IMR-90 (cell line): ENCODE measurements at regions not wholly inside any gene's neighbourhood (a gene's known extent, or its start where the extent isn't known, plus 50 kb on each side); places are given as distances from the start of the nearest gene placed in this dataset.

Experiments used
- ATAC-seq: fragments of 200-7000 bp; cut with Tn5 transposase; 2 replicates; pipeline ENCODE4 v1.9.1; 2020; ENCODE audit warnings: low read depth, mild to moderate bottlenecking, moderate library complexity
- BruUV-seq: library from RNA; stranded (reverse); fragments of 400-500 nt; replicated peaks from 2 replicates; lab custom pipeline; 2021; lab: Mats Ljungman, UMichigan
- CTCF ChIA-PET: fragments of 300-600 bp; formaldehyde crosslinking; extraction: SDS; loops from one replicate; lab custom pipeline; 2021; ENCODE audit warnings: antibody characterized with exemption; lab: Yijun Ruan, JAX
- POLR2A ChIA-PET: fragments of 300-600 bp; sonication (Branson Sonifier 250); formaldehyde crosslinking; loops from one replicate; lab custom pipeline; 2022; ENCODE audit warnings: antibody characterized with exemption; ENCODE audit not compliant: unreplicated experiment; lab: Charles Lee
- DNase-seq: peaks from one replicate; pipeline ENCODE4 v3.0.0; 2013
- H2AFZ ChIP-seq: replicated peaks from 2 replicates; pipeline ENCODE3; 2013; ENCODE audit warnings: low read length, mild to moderate bottlenecking; ENCODE audit not compliant: poor library complexity
- H2AK5ac ChIP-seq: 2 replicates; pipeline ENCODE4 v1.6.1; 2013; ENCODE audit warnings: low read depth, low read length, inconsistent platforms
- H2AK9ac ChIP-seq: replicated peaks from 2 replicates; pipeline ENCODE3; 2013; ENCODE audit warnings: mild to moderate bottlenecking, low read depth, low read length, moderate library complexity; ENCODE audit not compliant: poor library complexity
- H2BK120ac ChIP-seq: 2 replicates; pipeline ENCODE4 v1.6.1; 2013; ENCODE audit warnings: low read depth, low read length, inconsistent platforms
- H2BK15ac ChIP-seq: 3 replicates; pipeline ENCODE4 v1.6.1; 2013; ENCODE audit warnings: low read depth, low read length, inconsistent platforms
- H2BK20ac ChIP-seq: 2 replicates; pipeline ENCODE4 v1.6.1; 2013; ENCODE audit warnings: low read depth, mild to moderate bottlenecking, inconsistent platforms, low read length, moderate library complexity
- H2BK5ac ChIP-seq: 2 replicates; pipeline ENCODE4 v1.6.1; 2013; ENCODE audit warnings: mild to moderate bottlenecking, low read depth, low read length, inconsistent platforms; ENCODE audit not compliant: poor library complexity, severe bottlenecking
- H3K14ac ChIP-seq: replicated peaks from 2 replicates; pipeline ENCODE4 v1.6.1; 2013; ENCODE audit warnings: low read depth, low read length, inconsistent platforms
- H3K18ac ChIP-seq: 2 replicates; pipeline ENCODE4 v1.6.1; 2013; ENCODE audit warnings: low read depth, low read length, control low read depth
- H3K23ac ChIP-seq: 2 replicates; pipeline ENCODE4 v1.6.1; 2013; ENCODE audit warnings: low read depth, low read length, inconsistent platforms
- H3K27ac ChIP-seq: 2 replicates; pipeline ENCODE4 v1.5.1; 2013; ENCODE audit warnings: mild to moderate bottlenecking, control low read depth, low read length; ENCODE audit not compliant: insufficient read depth
- H3K27me3 ChIP-seq: 2 replicates; pipeline ENCODE4 v1.6.1; 2013; ENCODE audit warnings: low read length; ENCODE audit not compliant: control insufficient read depth, insufficient read depth
- H3K36me3 ChIP-seq: 2 replicates; pipeline ENCODE4 v1.6.1; 2013; ENCODE audit warnings: low read length, mixed read lengths; ENCODE audit not compliant: control insufficient read depth, insufficient read depth
- H3K4ac ChIP-seq: 2 replicates; pipeline ENCODE4 v1.6.1; 2013; ENCODE audit warnings: low read depth, low read length, inconsistent platforms
- H3K4me1 ChIP-seq: 2 replicates; pipeline ENCODE4 v1.6.1; 2013; ENCODE audit warnings: low read length, mixed read lengths; ENCODE audit not compliant: control insufficient read depth, insufficient read depth
- H3K4me2 ChIP-seq: 2 replicates; pipeline ENCODE4 v1.6.1; 2013; ENCODE audit warnings: low read depth, mild to moderate bottlenecking, control low read depth, low read length, moderate library complexity
- H3K4me3 ChIP-seq: 2 replicates; pipeline ENCODE4 v1.5.1; 2013; ENCODE audit warnings: low read depth, mild to moderate bottlenecking, control low read depth, low read length, moderate library complexity; ENCODE audit not compliant: insufficient read depth
- H3K56ac ChIP-seq: 2 replicates; pipeline ENCODE4 v1.6.1; 2013; ENCODE audit warnings: low read length, inconsistent platforms; ENCODE audit not compliant: insufficient read depth; ENCODE audit errors: extremely low read depth
- H3K79me1 ChIP-seq, 2 experiments: 2 replicates each; pipeline ENCODE4 v1.6.1; 2013; ENCODE audit warnings: low read length in 2 of 2, inconsistent platforms in 1 of 2, low read depth in 1 of 2
- H3K9ac ChIP-seq: 2 replicates; pipeline ENCODE4 v1.6.1; 2013; ENCODE audit warnings: low read depth, low read length, control low read depth
- H3K9me1 ChIP-seq: 2 replicates; pipeline ENCODE4 v1.6.1; 2013; ENCODE audit warnings: low read length, inconsistent platforms; ENCODE audit not compliant: insufficient read depth
- H3K9me3 ChIP-seq: 2 replicates; pipeline ENCODE4 v1.6.1; 2013; ENCODE audit warnings: low read length; ENCODE audit not compliant: control insufficient read depth, insufficient read depth
- H4K20me1 ChIP-seq: 2 replicates; pipeline ENCODE4 v1.6.1; 2013; ENCODE audit warnings: low read length, inconsistent platforms; ENCODE audit not compliant: insufficient read depth
- H4K5ac ChIP-seq: 2 replicates; pipeline ENCODE4 v1.6.1; 2013; ENCODE audit warnings: mild to moderate bottlenecking, low read depth, low read length, control low read depth
- H4K8ac ChIP-seq, 2 experiments: 2 replicates each; pipeline ENCODE4 v1.6.1; 2013; ENCODE audit warnings: low read depth in 2 of 2, low read length in 2 of 2, control low read depth in 1 of 2, inconsistent platforms in 1 of 2
- H4K91ac ChIP-seq: 2 replicates; pipeline ENCODE4 v1.6.1; 2013; ENCODE audit warnings: low read depth, low read length, inconsistent platforms; ENCODE audit not compliant: insufficient read depth
- CEBPB ChIP-seq: IDR thresholded peaks from 2 replicates; pipeline ENCODE4 v1.6.1; 2012; ENCODE audit warnings: low read depth, low read length, improper control_type of control experiment
- CHD1 ChIP-seq: IDR thresholded peaks from 2 replicates; pipeline ENCODE4 v1.6.1; 2012; ENCODE audit warnings: low read depth, low read length, improper control_type of control experiment
- CTCF ChIP-seq: conservative IDR thresholded peaks from 2 replicates; pipeline ENCODE4 v1.5.1; 2012; ENCODE audit warnings: mild to moderate bottlenecking, low read depth, low read length, improper control_type of control experiment
- ELK1 ChIP-seq: fragments of 150-350 bp; IDR thresholded peaks from 2 replicates; pipeline ENCODE4 v1.6.1; 2016; ENCODE audit warnings: low read depth, mild to moderate bottlenecking, low read length, moderate library complexity, borderline replicate concordance
- FOS ChIP-seq: fragments of 150-350 bp; IDR thresholded peaks from 2 replicates; pipeline ENCODE4 v1.6.1; 2016; ENCODE audit warnings: low read depth, low read length
- MAFK ChIP-seq: IDR thresholded peaks from 2 replicates; pipeline ENCODE4 v1.6.1; 2012; ENCODE audit warnings: low read depth, low read length, improper control_type of control experiment
- MAZ ChIP-seq: IDR thresholded peaks from 2 replicates; pipeline ENCODE4 v1.6.1; 2012; ENCODE audit warnings: low read depth, mild to moderate bottlenecking, low read length, improper control_type of control experiment, moderate library complexity, borderline replicate concordance
- MXI1 ChIP-seq: IDR thresholded peaks from 2 replicates; pipeline ENCODE4 v1.6.1; 2012; ENCODE audit warnings: low read depth, mild to moderate bottlenecking, low read length, moderate library complexity, borderline replicate concordance
- NFE2L2 ChIP-seq: fragments of 150-350 bp; IDR thresholded peaks from 2 replicates; pipeline ENCODE4 v1.6.1; 2016; ENCODE audit warnings: low read depth, mild to moderate bottlenecking, low read length
- POLR2A ChIP-seq: IDR thresholded peaks from 2 replicates; pipeline ENCODE4 v1.6.1; 2012; ENCODE audit warnings: mild to moderate bottlenecking, low read depth, low read length
- RAD21 ChIP-seq: IDR thresholded peaks from 2 replicates; pipeline ENCODE4 v1.6.1; 2012; ENCODE audit warnings: low read length, improper control_type of control experiment
- RCOR1 ChIP-seq: IDR thresholded peaks from 2 replicates; pipeline ENCODE4 v1.6.1; 2012; ENCODE audit warnings: mild to moderate bottlenecking, low read length, improper control_type of control experiment; ENCODE audit not compliant: insufficient replicate concordance
- RFX5 ChIP-seq: IDR thresholded peaks from 2 replicates; pipeline ENCODE4 v1.8.0; 2012; ENCODE audit warnings: low read depth, mild to moderate bottlenecking, low read length, moderate library complexity
- SMC3 ChIP-seq: fragments of 150-350 bp; IDR thresholded peaks from 2 replicates; pipeline ENCODE4 v1.6.1; 2016; ENCODE audit warnings: low read depth, mild to moderate bottlenecking, antibody characterized with exemption, low read length, moderate library complexity
- USF2 ChIP-seq: fragments of 150-350 bp; IDR thresholded peaks from 2 replicates; pipeline ENCODE4 v1.6.1; 2017; ENCODE audit warnings: mild to moderate bottlenecking, antibody characterized with exemption, low read length, low read depth
- WGBS, 2 experiments: methylation state at CpG; one replicate each; pipeline versions ENCODE4 v1.1.5 to v1.1.7; 2013; ENCODE audit warnings: missing lambda C conversion rate in 2 of 2; ENCODE audit not compliant: insufficient read length in 1 of 2; ENCODE audit errors: extremely low coverage in 2 of 2; 5-methylcytosine and 5-hydroxymethylcytosine counted together
- dilution Hi-C: fragments of 300-500 bp; cut with HindIII; formaldehyde crosslinking; loops from one replicate; pipeline ENCODE4 v1.14.3; 2018; ENCODE audit warnings: low sequenced_read_pairs; ENCODE audit not compliant: unreplicated experiment
- in situ Hi-C: fragments of 300-500 bp; cut with MboI; formaldehyde crosslinking; loops from 3 replicates; pipeline ENCODE4 v1.14.3; 2019; ENCODE audit warnings: low sequenced_read_pairs, inconsistent platforms, mixed read lengths
- intact Hi-C: fragments of 100-400 bp; cut with micrococcal nuclease; formaldehyde crosslinking; loops from 2 replicates; pipeline ENCODE4 v1.10.0; 2022

- H4K91ac ChIP-seq, result no peak overlapping the region
- H3K4ac ChIP-seq, result no peak overlapping the region
- no peak overlapping the region for H3K9ac ChIP-seq
- H2AK5ac ChIP-seq, result no peak overlapping the region
- no peak overlapping the region for H4K8ac ChIP-seq
- H2BK15ac ChIP-seq, result no peak overlapping the region
- no peaks in the 10 kb centered on the region for H3K9me1 ChIP-seq
- no peak for ATAC-seq
- 17% methylated on average over 1 of the region's 15 CpGs; no CpG with 5 or more reads in 1 of the 2 experiments for WGBS, 2 experiments
- H4K20me1 ChIP-seq, result no peaks in the 10 kb centered on the region
- H3K4me2 ChIP-seq, result no peak overlapping the region
- H2AFZ ChIP-seq, result no peak overlapping the region
- H4K5ac ChIP-seq, result no peak overlapping the region
- H3K56ac ChIP-seq, result no peak overlapping the region
- no peak for TF ChIP-seq RCOR1
- TF ChIP-seq CTCF, result no peak
- no peak for TF ChIP-seq RAD21
- no peak for TF ChIP-seq MAZ
- TF ChIP-seq NFE2L2, result no peak
- no peak for TF ChIP-seq ELK1
- TF ChIP-seq MAFK, result no peak
- TF ChIP-seq MXI1, result no peak
- no peak for TF ChIP-seq FOS
- TF ChIP-seq POLR2A, result no peak
- no peak for TF ChIP-seq CHD1
- no peak for TF ChIP-seq SMC3
- TF ChIP-seq RFX5, result no peak
- no peak for TF ChIP-seq CEBPB
- TF ChIP-seq USF2, result no peak
- BruUV-seq, result no TSS peak
- no peak for DNase-seq
- H3K27ac ChIP-seq, result no peak overlapping the region
- dilution Hi-C loops, result no loop called here
- H3K27me3 ChIP-seq, result no peaks in the 10 kb centered on the region
- H3K36me3 ChIP-seq, result no peaks in the 10 kb centered on the region
- intact Hi-C loops, result no loop called here
- no peak overlapping the region for H2BK120ac ChIP-seq
- peaks cover 16% of the 10 kb centered on the region; the same call in 1 of the 2 replicates for H3K9me3 ChIP-seq
- in situ Hi-C loops, result no loop called here
- no peak overlapping the region for H3K14ac ChIP-seq
- no peaks in the 10 kb centered on the region for H3K79me1 ChIP-seq
- H2BK5ac ChIP-seq, result no peak overlapping the region
- no peak overlapping the region for H3K4me3 ChIP-seq
- POLR2A ChIA-PET, result no interaction called here
- no peak overlapping the region for H3K18ac ChIP-seq
- CTCF ChIA-PET, result no interaction called here
- H2AK9ac ChIP-seq, result no peak overlapping the region
- H3K4me1 ChIP-seq, result no peaks in the 10 kb centered on the region
- no peak overlapping the region for H2BK20ac ChIP-seq
- no peak overlapping the region for H3K23ac ChIP-seq
Observed at GRCh38 chr7:63028376-63029206, 970.1 kb upstream of the ZNF722 start.
